C4-2B (cell line): ENCODE measurements at regions not wholly inside any gene's neighbourhood (a gene's known extent, or its start where the extent isn't known, plus 50 kb on each side); places are given as distances from the start of the nearest gene placed in this dataset.

Experiments
- H3K27ac ChIP-seq: fragments of 450-650 bp; 2 replicates; pipeline ENCODE4 v1.5.1; 2017
- ZFX ChIP-seq: fragments of 450-650 bp; IDR thresholded peaks from 2 replicates; pipeline ENCODE4 v1.6.1; 2017
- TF ChIP-seq, protein P1 (sequence below): fragments of 450-650 bp; conservative IDR thresholded peaks from 2 replicates; pipeline ENCODE4 v1.5.1; 2017; ENCODE audit warnings: mild to moderate bottlenecking

DNA sequence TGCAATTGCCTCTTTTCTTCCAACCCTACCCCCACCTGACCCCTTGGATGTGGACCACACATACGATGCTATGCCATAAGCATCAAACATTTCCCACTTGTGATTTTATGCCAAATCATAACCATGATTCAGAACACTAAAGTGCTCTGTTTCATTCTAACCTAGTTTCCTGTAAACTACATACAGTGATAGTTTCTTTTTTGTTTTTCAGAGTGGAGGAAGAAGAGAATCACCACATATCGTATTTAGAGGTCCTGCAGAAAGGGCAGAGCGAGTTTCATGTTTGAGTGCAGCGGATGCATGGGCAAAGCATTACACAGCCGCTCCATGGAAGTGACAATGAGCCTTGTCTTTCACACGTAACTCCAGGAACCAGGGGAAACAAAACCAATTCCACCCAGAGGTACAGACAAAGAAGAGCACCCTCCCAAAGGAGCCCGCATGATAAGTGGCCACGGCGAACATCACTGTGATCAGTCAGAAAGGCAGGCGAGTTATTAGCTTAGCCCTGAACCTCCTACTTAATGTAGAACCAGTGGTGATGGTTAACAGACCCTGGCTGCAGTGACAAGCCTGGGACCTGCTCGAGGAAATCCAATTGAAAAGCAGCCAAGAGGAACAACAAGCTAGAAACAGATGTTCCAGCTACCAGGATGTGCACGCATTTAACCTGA lies 64.0 kb upstream of the ZNF281 start:
- TF ChIP-seq ZFX: no peak
- TF ChIP-seq, protein P1, sequence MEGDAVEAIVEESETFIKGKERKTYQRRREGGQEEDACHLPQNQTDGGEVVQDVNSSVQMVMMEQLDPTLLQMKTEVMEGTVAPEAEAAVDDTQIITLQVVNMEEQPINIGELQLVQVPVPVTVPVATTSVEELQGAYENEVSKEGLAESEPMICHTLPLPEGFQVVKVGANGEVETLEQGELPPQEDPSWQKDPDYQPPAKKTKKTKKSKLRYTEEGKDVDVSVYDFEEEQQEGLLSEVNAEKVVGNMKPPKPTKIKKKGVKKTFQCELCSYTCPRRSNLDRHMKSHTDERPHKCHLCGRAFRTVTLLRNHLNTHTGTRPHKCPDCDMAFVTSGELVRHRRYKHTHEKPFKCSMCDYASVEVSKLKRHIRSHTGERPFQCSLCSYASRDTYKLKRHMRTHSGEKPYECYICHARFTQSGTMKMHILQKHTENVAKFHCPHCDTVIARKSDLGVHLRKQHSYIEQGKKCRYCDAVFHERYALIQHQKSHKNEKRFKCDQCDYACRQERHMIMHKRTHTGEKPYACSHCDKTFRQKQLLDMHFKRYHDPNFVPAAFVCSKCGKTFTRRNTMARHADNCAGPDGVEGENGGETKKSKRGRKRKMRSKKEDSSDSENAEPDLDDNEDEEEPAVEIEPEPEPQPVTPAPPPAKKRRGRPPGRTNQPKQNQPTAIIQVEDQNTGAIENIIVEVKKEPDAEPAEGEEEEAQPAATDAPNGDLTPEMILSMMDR: no peak
- no peak overlapping the region for H3K27ac ChIP-seq

DNA sequence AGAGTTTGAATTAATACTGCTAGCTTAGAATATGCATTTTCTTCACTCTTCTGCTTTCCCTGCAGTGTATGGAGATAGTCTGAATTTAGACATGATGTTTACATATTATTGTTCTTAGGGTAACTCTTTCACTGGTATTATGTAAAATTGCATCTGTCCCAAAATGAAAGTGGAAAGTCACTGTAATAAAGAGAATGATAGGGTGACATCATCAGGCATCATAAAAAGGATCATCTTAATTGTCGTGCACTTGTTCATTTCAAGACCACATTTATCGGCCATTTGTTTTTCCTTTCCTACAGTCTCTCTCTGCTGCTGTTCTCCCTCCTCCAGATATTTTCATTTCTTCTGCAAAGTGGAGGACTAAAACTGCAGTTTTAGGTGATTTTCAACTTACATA lies 61.9 kb upstream of the ZNF281 start:
- TF ChIP-seq ZFX: no peak
- TF ChIP-seq, protein P1: no peak

DNA sequence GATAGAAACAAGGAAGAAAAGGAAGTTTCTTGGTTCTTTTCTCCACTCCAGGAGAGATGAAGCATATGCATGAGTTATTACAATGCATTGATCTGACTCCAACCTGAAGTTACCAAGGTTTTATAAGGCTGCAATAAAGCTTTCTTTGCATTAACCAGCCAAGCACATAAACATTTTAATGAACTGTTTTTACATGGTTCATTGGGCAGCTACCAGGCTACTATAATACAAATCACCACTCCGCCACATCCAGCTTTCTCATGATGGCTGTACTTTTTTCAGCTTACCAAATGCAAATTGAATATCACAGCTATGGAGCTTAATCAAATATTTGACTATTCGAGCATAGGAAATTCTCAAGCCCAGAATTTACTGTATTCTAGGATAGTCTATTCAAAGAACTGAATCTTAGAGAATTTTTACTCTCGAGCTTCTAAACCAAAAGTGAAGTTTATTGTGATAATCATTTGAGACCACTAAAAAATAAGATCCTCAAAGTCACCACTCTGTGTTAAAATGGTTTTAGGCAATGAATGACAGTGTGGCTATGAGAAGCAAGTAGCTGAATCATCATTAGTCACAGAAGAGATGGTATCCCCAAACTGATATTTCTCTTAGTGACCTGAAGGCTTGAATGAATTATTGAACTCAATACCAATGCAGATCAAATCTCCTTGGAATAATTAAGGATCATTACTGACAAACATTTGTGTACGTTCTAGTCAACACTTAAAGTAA lies 58.6 kb upstream of the ZNF281 start:
- no peak for TF ChIP-seq ZFX
- TF ChIP-seq, protein P1: no peak
- H3K27ac ChIP-seq: no peak overlapping the region

More for the DNA sequence above, 61.9 kb upstream of the ZNF281 start:
- H3K27ac ChIP-seq: no peak overlapping the region

DNA sequence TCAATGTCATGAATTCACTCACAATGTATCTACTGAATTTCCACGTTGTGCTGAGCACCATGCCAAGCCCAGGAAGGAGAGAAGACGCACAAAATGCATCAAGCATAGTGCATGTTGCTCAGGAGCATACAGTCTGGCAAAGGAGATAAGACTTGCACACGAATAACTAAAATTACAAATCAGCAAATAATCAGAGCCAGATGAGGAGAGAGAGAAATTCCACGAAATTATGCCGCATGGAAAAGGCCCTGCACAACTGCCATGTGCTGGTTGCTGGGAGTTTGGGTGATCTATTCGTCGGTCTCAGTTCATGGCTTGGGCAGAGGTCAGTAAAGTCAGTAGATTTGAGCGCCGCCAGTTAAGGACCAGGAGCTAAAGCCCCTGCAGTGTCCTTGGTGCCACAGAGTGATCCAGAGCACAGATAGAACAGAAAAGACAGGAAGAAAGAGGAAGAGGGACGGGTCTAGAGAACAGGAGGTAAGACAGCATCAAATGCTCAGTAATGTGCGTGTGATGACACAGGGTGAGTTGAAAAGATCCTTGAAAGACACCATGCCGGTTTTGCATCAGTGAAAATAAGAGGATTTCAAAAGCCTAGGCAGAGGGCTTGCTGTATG lies 55.1 kb upstream of the ZNF281 start:
- TF ChIP-seq, protein P1: no peak
- no peak for TF ChIP-seq ZFX
- H3K27ac ChIP-seq: no peak overlapping the region
